ENCODE measurements at regions not wholly inside any gene's neighbourhood (a gene's known extent, or its start where the extent isn't known, plus 50 kb on each side); places are given as distances from the start of the nearest gene placed in this dataset.
"Not testable (repeated sequence)": the region's sequence is repeated elsewhere in the genome, so short reads cannot be mapped to it uniquely, and the experiment has no call there.

- intact Hi-C loops (cut with micrococcal nuclease), result no loop called here
Measured at GRCh38 chr4:1531683-1532548, 125.7 kb upstream of the NKX1-1 start.

- intact Hi-C loops (cut with micrococcal nuclease), result no loop called here
Measured at GRCh38 chr4:1530356-1530755, 124.1 kb upstream of the NKX1-1 start.

- intact Hi-C loops (cut with micrococcal nuclease), result loop anchor here (1.0 kb wide), 1 partner anchor 19 kb away; no protein-coding TSS in a partner anchor
Measured at GRCh38 chr4:1524761-1525160, 118.5 kb upstream of the NKX1-1 start.

- intact Hi-C loops (cut with micrococcal nuclease), result loop anchor here (1.0 kb wide), 1 partner anchor 19 kb away; no protein-coding TSS in a partner anchor
Measured at GRCh38 chr4:1523907-1524636, 117.8 kb upstream of the NKX1-1 start.

GRCh38 chr4:1523506-1523905 is 117.3 kb upstream of the NKX1-1 start:
- intact Hi-C loops (cut with micrococcal nuclease), result no loop called here

GRCh38 chr4:1523033-1523432 is 116.8 kb upstream of the NKX1-1 start:
- intact Hi-C loops (cut with micrococcal nuclease), result no loop called here

- intact Hi-C loops (cut with micrococcal nuclease), result no loop called here
Measured at GRCh38 chr4:1522606-1523005, 116.4 kb upstream of the NKX1-1 start.

GRCh38 chr4:1521821-1522361 is 115.6 kb upstream of the NKX1-1 start:
- intact Hi-C loops (cut with micrococcal nuclease), result no loop called here

GRCh38 chr4:1520795-1521576 is 114.7 kb upstream of the NKX1-1 start:
- intact Hi-C loops (cut with micrococcal nuclease), result not testable (repeated sequence)

- intact Hi-C loops (cut with micrococcal nuclease), result no loop called here
Measured at GRCh38 chr4:1519787-1520661, 113.8 kb upstream of the NKX1-1 start.

- intact Hi-C loops (cut with micrococcal nuclease), result no loop called here
Measured at GRCh38 chr4:1518997-1519700, 112.9 kb upstream of the NKX1-1 start.

GRCh38 chr4:1517592-1518411 is 111.6 kb upstream of the NKX1-1 start:
- intact Hi-C loops (cut with micrococcal nuclease), result no loop called here

GRCh38 chr4:1516881-1517480 is 110.7 kb upstream of the NKX1-1 start:
- intact Hi-C loops (cut with micrococcal nuclease), result no loop called here

- intact Hi-C loops (cut with micrococcal nuclease), result no loop called here
Measured at GRCh38 chr4:1516261-1516660, 110.0 kb upstream of the NKX1-1 start.

- intact Hi-C loops (cut with micrococcal nuclease), result no loop called here
Measured at GRCh38 chr4:1515763-1516162, 109.5 kb upstream of the NKX1-1 start.

- intact Hi-C loops (cut with micrococcal nuclease), result no loop called here
Measured at GRCh38 chr4:1515156-1515555, 108.9 kb upstream of the NKX1-1 start.

GRCh38 chr4:1514612-1515011 is 108.4 kb upstream of the NKX1-1 start:
- intact Hi-C loops (cut with micrococcal nuclease), result no loop called here

- intact Hi-C loops (cut with micrococcal nuclease), result loop anchor here (1.0 to 2.0 kb wide), 2 partner anchors 157 to 384 kb away; no protein-coding TSS in a partner anchor
Measured at GRCh38 chr4:1513936-1514483, 107.8 kb upstream of the NKX1-1 start.

Data from T-helper 1 cell treated with Interleukin-12 subunit alpha and Interleukin-12 subunit beta and Interleukin-4 antibody, amounts not matched to agents 30 ng/mL and 1 ng/mL, for 36 hours (primary cell).